Left ventricle myocardium inferior (tissue), 1 donor: ENCODE measurements at regions not wholly inside any gene's neighbourhood (a gene's known extent, or its start where the extent isn't known, plus 50 kb on each side); places are given as distances from the start of the nearest gene placed in this dataset.
A peak's percentile ranks its signal among the peaks of the same experiment; 100 is the strongest.

Experiments used
- DNase-seq: peaks from one replicate; pipeline ENCODE4 v3.0.0-alpha.2; 2020
- H3K27ac ChIP-seq: fragments of 200-600 bp; replicated peaks from 2 replicates; pipeline ENCODE4 v1.8.0; 2021
- H3K27me3 ChIP-seq: fragments of 200-600 bp; 2 replicates; pipeline ENCODE4 v1.8.0; 2021; ENCODE audit warnings: low read depth
- H3K36me3 ChIP-seq: fragments of 200-600 bp; 2 replicates; pipeline ENCODE4 v1.8.0; 2021
- H3K4me1 ChIP-seq: fragments of 200-600 bp; 2 replicates; pipeline ENCODE4 v1.8.0; 2021
- H3K4me3 ChIP-seq: fragments of 200-600 bp; 2 replicates; pipeline ENCODE4 v1.8.0; 2021; ENCODE audit warnings: mild to moderate bottlenecking, moderate library complexity
- H3K9me3 ChIP-seq: fragments of 200-600 bp; replicated peaks from 2 replicates; pipeline ENCODE4 v1.8.0; 2021
- CTCF ChIP-seq: fragments of 200-600 bp; IDR thresholded peaks from 2 replicates; pipeline ENCODE4 v1.8.0; 2021; ENCODE audit warnings: antibody characterized with exemption, mild to moderate bottlenecking, borderline replicate concordance
- intact Hi-C: fragments of 100-400 bp; cut with micrococcal nuclease; formaldehyde crosslinking; loops from one replicate; pipeline ENCODE4 v1.11.0; 2022
- donor health status: DM: no; HTN: yes; CAD: no; lungs with severe emphysema.

- Histone ChIP-seq H3K27ac (peak overlapping the region; percentile 6), H3K36me3 (no peaks in the 10 kb centered on the region), H3K4me3 (no peak overlapping the region), H3K27me3 (no peaks in the 10 kb centered on the region), H3K4me1 (peaks cover 34% of the 10 kb centered on the region), H3K9me3 (peaks cover 7% of the 10 kb centered on the region)
- intact Hi-C loops = no loop called here
- TF ChIP-seq CTCF = no peak
- no peak for DNase-seq
These were observed 68.1 kb upstream of the EDNRB start for GRCh38 chr13:77986713-77987112.

- intact Hi-C loops = no loop called here
- no peak for TF ChIP-seq CTCF
- Histone ChIP-seq H3K9me3 (peaks cover 7% of the 10 kb centered on the region), H3K27me3 (no peaks in the 10 kb centered on the region), H3K4me1 (peaks cover 27% of the 10 kb centered on the region), H3K27ac (peak overlapping the region; percentile 6), H3K36me3 (no peaks in the 10 kb centered on the region), H3K4me3 (no peak overlapping the region)
- no peak for DNase-seq
These were observed 67.4 kb upstream of the EDNRB start for GRCh38 chr13:77985866-77986636.

- peak overlapping the region; percentile 54 for H3K27ac ChIP-seq
- intact Hi-C loops = no loop called here
- H3K4me1 ChIP-seq = peaks cover 10% of the 10 kb centered on the region
- H3K36me3 ChIP-seq = no peaks in the 10 kb centered on the region
- DNase-seq = no peak
- no peak for TF ChIP-seq CTCF
- H3K9me3 ChIP-seq = peaks cover 20% of the 10 kb centered on the region
- no peaks in the 10 kb centered on the region for H3K27me3 ChIP-seq
- H3K4me3 ChIP-seq = no peak overlapping the region
These were observed 62.8 kb upstream of the EDNRB start for GRCh38 chr13:77981281-77981881.

- DNase-seq = no peak
- H3K27me3 ChIP-seq = no peaks in the 10 kb centered on the region
These were observed 62.0 kb upstream of the EDNRB start for GRCh38 chr13:77980592-77980991.

More at GRCh38 chr13:77980592-77980991, 62.0 kb upstream of the EDNRB start:
- intact Hi-C loops = no loop called here
- Histone ChIP-seq H3K4me3 (no peak overlapping the region), H3K27ac (peak overlapping the region; percentile 54), H3K4me1 (peaks cover 9% of the 10 kb centered on the region), H3K36me3 (no peaks in the 10 kb centered on the region), H3K9me3 (peaks cover 20% of the 10 kb centered on the region)
- no peak for TF ChIP-seq CTCF
